ENCODE measurements at regions not wholly inside any gene's neighbourhood (a gene's known extent, or its start where the extent isn't known, plus 50 kb on each side); places are given as distances from the start of the nearest gene placed in this dataset.

GRCh38 chr7:21243265-21243664, 184.6 kb upstream of the SP4 start:
- no peak overlapping the region for H3K4me3 ChIP-seq (ENCODE audit: control insufficient read depth, low read depth, low read length)
- DNase-seq (ENCODE audit: low read depth) = no peak
- no peak for TF ChIP-seq CTCF (IDR thresholded peaks at IDR 0.05; ENCODE audit: control insufficient read depth, insufficient read depth, low read depth, low read length, missing control alignments)

DNA sequence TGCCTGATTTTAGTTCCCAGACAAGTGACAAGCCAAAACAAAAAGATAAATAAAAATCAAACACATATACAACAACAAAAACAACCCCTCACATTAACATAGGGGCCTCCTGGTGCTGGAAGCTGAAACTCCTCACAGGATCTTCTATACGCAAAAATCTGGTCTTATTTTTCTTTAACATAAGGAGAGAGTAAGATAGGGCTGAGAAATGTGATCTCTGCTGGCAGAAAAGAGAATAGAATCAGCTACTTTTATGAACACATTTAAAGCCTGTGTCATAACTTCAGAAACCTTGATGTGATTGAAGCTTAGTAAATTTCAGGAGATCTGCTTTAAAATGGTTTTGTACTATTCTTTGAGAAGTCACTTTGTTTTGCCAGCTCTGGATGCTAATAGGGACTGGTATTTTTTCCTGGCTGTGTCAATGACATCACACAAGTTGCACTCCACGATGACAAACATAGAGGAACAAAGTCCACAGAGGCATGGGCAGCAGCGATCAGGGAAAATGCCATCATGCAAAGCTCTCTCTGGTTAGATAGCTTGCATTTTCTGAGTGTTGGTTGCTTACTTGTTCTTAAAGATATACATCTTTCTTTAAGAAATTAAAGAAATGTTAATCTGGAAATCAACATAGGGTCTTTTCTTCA, 176.6 kb upstream of the SP4 start:
- DNase-seq (ENCODE audit: low read depth) = no peak
- no peak overlapping the region for H3K4me3 ChIP-seq (ENCODE audit: control insufficient read depth, low read depth, low read length)
- no peak for TF ChIP-seq CTCF (IDR thresholded peaks at IDR 0.05; ENCODE audit: control insufficient read depth, insufficient read depth, low read depth, low read length, missing control alignments)

DNA sequence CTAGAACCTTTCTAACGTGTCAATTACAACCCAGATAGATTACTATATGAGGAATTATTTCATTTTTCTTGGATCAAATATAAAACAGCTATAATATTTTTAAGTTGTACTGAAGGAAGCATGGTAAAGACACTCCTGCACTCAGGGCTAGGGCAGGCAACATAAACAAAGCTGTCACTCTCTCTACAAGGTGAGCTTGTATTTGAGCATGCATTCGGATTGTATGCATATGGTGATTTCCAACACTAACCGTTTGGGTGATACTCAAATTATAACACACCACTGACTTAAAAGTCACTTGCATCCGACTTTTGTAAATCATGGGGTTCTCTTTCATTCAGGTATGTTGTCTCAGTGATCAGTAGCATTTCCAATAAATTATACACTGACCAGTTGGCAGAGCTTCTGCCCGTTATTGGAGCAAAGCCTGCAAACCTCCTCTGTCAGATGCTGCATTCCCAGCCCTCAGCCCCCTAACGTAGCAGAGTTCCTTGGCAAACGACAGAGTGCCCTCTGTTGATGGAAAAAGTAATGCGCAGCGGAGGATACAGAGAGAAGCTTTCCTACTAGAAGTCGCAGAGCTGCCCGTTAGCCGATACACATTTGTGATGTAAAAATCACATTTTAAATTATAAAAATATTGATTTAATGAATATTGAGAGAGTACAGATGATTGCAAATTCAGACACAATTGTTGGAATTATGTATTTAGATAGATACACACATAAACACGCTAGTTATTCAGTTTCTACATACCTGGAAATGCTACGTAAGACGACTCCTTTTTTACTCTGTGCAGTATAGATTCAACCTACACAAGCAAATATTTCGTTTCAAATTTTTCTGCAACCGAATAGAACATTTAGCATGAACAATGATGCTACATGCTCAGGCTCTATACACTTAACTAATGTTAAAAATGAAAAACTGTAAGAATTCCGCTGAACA, 173.9 kb upstream of the SP4 start:
- H3K4me3 ChIP-seq (ENCODE audit: control insufficient read depth, low read depth, low read length) = no peak overlapping the region
- peak; percentile 65 for TF ChIP-seq CTCF (IDR thresholded peaks at IDR 0.05; ENCODE audit: control insufficient read depth, insufficient read depth, low read depth, low read length, missing control alignments)
- DNase-seq (ENCODE audit: low read depth) = no peak

DNA sequence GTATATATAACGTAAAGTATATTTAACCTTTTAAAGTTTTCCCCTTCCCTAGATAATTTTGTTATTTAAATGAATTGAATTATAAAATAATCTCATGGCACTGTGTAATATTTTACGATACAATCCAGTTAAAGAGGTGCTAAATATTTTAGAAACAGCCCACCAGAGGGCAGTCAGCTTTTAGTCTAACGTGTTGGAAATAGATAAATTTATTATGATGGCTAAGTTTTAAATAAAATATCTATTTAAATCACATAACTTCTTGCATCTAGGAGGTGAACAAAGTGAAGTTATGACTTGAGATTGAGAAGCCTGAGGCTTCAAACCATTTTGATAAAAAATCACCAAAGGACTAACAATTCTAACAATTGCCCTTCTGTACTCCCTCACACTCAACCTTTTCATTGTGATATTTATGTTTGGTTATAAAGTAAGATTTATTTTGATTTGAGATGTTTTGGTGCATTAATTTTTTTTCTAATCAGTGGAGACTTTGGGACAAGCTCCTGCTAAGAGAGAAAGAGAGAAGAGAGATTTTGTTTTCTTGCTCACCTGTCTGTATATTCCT, 171.5 kb upstream of the SP4 start:
- peak; percentile 36 for TF ChIP-seq CTCF (IDR thresholded peaks at IDR 0.05; ENCODE audit: control insufficient read depth, insufficient read depth, low read depth, low read length, missing control alignments)
- no peak overlapping the region for H3K4me3 ChIP-seq (ENCODE audit: control insufficient read depth, low read depth, low read length)
- no peak for DNase-seq (ENCODE audit: low read depth)

- DNase-seq (ENCODE audit: low read depth) = no peak
- no peak overlapping the region for H3K4me3 ChIP-seq (ENCODE audit: control insufficient read depth, low read depth, low read length)
- no peak for TF ChIP-seq CTCF (IDR thresholded peaks at IDR 0.05; ENCODE audit: control insufficient read depth, insufficient read depth, low read depth, low read length, missing control alignments)
These were observed 166.9 kb upstream of the SP4 start for GRCh38 chr7:21260939-21261338.

DNA sequence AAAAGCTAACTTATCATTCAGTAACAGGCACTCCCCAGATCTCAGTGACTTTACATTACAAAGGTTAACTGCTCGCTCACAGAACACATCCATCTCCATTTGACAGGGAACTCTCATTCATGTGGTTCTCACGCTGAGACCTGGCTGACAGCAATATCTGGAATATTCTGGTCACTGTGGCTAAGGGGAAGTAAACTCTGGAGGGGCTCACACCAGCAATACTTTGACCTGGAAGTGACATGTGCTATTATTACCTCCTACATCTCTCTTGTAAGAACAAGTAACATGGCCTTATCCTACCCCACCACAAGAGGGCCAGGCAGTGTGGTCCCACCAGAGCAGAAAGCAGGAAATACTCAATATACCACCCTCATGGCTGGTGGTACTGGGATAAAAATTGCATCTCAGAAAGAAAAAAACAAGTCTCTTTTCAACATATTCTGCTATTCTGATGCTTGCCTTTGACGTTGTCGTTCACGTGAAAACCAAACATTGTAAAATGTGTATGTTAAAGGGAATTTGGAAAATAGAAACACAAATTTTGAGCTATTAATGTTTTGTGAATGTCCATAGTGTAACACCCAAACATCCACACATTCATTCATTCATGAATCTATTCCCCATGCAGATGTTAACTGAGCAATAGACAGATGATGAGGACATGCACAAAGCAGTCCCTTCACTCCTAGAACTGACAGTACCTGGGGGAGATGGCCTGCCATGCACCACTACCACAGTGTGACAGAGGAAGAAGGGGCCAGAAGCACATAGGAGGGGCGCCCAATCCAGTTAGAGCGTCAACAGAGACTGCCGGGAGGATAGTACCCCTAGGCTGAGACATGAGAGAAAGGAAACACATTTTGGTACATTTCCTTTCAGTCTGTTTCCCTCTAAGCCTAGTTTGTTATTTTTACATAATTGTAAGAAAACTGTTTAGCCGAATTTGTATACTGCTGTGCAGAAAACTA, 166.0 kb upstream of the SP4 start:
- TF ChIP-seq CTCF (IDR thresholded peaks at IDR 0.05; ENCODE audit: control insufficient read depth, insufficient read depth, low read depth, low read length, missing control alignments) = peak; percentile 55
- DNase-seq (ENCODE audit: low read depth) = no peak
- no peak overlapping the region for H3K4me3 ChIP-seq (ENCODE audit: control insufficient read depth, low read depth, low read length)
